AG08395 (cell line): ENCODE measurements at regions not wholly inside any gene's neighbourhood (a gene's known extent, or its start where the extent isn't known, plus 50 kb on each side); places are given as distances from the start of the nearest gene placed in this dataset.

Experiments used
- DNase-seq: peaks from one replicate; pipeline ENCODE4 v3.0.0; 2012; ENCODE audit warnings: mixed read lengths, low spot score

DNA sequence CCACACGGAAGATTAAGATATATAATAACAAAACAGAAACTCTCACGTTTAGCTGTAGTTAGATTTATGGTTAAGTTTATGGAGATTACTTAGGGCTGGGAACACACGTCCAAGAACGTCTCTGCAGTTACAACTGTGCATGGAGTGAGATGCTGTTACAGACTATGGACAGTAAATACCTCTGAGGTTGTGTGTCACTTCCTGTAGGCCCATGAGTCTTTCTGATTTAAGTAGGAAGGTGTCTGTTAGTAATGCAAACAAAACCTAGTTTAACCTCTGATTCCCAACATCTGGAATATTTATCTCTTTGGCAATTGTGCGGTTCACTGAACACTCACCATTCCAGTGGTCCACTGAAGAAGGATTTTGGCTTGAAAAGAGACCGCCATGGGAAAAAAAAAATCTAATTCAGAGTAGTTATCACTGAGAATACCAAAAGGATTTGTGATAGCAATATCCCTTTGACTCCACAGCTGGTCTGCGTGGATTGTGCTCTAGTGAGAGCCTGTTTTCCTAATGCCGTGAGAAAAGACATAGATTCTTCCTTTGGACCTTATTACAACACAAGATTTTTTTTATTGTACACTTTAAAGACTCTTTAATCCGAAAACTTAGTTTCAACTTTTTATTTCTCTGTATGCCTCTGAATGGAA lies 478.2 kb upstream of the CITED2 start:
- peak; percentile 35 for DNase-seq

DNA sequence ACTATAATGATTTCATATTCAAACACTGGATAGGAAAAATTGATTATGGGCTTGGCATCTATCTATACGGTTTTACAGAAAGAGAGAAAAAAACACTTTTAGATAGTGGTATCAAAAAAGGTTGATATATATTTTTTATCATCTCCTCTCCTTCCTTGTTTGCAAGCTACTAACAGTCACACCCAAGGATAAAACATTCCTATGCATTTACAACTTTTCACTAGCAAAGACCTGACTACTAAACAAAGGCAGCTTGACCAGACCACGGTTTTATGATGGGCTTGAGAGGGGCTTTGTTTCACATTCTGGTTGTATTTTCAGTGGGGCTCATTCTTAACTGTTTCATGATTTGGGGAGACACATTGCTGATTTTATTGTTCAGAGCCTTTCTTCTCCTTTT lies 477.6 kb upstream of the CITED2 start:
- no peak for DNase-seq

DNA sequence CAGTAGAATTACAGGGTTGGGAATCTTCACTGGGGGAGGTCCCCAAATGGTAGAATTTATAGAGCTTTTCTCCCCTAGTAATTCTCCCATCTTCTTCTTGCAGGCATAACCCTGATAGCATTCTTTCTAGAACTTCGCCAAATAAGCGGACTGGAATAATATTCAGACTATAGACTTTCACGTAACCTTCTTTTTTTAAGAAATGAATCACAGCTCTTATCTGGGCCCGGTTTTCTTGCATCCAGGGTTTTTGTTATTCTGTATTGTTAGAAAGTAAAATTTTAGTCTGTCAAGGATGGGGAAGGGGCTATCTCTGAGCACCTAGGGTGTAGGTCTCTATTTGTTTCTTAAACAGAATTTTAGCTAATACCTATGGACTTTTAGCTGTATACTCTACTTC lies 476.8 kb upstream of the CITED2 start:
- no peak for DNase-seq

DNA sequence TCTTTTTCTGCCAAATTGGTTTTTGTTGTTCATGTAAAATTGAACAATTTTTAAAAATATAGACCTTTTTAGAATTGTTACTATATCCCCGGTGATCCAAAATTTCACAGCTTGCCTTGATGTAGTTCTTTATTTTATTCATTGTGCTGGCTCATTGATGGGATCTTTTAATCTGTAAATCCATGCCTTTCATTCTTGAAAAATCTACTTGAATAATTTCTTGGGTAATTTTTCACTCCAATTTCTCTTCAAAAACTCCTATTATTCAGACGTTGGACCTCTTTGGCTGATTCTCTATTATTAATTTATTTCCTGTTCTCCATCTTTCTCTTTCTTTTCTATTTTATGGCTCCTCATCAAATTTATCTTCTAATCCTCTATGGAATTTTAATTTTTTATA lies 476.1 kb upstream of the CITED2 start:
- no peak for DNase-seq

DNA sequence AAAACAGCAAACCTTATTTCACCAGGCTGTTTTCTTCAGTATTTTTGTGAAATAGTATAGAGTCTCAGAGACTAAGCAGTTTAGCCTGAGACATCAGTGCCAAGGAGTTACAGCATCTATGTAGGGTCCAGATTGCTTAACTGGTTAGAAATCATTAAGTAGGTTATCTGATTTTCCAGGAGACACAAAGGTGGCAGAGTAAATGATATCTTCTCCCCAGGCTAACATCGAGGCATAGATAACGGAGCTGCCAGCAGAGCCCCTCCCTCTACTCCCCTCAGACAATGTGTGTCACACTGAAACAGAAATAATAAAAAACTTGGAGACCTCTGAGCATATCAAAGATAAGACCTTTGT lies 473.0 kb upstream of the CITED2 start:
- no peak for DNase-seq

DNA sequence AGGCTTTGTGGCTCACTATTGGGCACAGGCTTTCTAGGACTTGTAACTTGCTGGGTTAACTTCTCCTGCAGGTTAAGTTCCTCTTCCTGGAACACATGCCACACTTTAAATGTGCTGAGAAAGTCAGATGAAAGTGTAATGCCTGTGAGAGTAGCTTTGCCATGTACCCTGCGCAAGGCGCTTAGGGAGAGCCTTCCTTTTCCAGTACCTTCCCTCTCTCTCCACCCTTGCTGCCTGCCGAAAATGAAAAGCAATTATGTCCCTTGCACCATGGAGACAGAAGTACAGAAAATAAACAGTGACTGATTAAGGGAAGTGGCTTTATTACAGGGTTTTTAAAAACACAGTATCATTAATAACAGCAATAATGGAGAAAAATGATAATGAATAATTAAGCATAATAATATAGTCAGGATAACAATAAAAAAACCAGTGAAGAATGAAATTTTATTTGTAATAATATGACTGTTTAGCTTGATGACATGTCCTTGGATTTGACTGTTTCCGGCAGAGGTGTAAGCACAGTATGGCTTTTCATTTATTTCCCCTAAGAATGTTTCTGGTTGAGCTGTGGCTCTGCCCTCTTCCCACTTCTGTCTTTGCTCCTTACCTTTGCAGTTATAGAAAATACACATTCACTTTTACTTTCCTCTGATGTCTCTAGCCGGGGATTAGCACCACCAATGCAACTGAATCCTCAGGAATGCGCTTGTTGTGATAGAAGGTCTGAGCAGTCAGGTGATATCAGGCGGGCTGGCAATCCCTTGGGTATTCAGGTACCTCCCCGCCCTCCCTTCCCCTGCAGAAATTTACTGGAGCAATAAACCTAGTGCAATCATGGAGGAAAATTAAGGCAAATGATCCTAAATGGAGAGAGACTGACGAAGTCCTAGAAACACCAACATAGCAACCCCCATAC lies 472.3 kb upstream of the CITED2 start:
- DNase-seq: no peak

DNA sequence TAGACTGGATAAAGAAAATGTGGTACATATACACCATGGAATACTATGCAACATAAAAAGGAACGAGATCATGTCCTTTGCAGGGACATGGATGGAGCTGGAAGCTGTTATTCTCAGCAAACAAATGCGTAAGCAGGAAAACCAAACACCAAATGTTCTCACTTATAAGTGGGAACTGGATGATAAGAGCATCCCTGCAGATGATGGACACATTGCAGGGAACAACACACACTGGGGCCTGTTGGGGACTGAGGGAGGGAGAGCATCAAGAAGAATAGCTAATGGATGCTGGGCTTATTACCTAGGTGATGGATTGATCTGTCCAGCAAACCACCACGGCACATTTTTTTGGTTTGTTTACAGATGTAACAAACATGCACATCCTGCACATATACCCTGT lies 470.5 kb upstream of the CITED2 start:
- no peak for DNase-seq

DNA sequence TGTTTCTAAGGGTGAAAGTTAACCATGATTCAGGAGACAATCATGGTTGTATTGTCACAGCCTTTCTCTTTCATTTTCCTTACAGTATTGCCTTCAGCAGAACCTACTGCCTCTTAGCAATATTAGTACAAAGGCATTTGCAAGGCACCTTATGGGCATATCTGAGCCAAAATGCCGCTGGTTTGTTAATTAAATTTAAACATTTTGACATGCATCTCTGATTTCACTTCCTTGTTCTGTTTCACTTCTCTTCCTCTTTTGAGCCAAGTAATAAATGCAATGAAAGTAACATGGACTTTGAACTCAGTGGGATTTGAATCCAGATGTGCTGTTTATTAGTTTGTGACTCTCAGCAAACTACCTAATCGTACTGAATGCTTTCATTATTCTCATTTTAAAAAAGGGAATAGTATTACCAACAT lies 467.4 kb upstream of the CITED2 start:
- DNase-seq: no peak

DNA sequence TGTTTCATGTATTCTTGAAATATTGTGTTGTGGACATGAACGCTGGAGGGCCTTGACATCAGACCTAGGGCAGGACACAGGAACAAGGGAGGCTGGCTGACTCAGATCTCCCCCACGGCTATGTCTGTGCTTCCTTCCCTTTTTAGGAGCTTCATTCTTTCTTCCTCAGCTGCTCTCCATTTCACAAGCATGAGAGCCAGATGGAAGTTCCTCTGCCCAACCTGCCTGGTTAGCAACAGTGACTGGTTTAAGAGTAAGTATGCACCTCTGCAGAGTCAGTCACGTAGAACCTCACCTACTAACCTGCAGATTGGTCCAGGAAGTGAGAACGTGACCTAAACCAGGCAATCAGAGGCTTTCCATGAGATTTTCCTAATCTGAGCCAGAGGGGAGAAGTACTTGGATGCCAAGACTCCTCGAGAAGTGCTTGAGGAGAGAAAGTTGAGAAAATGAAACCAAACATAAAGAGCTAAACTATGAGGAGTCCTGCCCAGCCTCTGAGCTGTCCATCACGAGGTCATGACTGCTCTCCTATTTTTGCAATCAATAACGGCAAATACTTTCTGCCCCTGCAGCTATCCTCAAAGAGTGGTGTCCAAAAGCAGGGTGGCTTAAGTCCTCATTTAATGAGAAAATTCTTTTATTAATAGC lies 465.2 kb upstream of the CITED2 start:
- DNase-seq: peak; percentile 58

DNA sequence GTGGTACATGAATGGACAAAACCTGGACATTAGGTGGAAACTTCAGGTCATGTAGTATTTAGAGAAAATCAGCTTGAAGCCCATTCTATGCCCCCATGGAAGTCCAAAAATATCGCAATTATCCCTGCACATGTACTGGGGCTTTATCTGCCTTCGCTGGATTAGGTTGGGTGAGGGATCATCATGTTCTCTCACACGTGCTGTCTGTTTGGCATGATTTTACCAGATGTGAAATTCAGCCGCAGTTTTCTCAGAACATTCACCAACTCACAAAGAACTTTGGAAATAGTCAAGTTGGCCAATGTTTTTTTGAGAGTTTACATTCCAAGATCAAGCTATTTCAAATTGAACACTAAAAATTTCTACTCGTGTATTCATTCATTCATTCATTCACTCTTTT lies 459.8 kb upstream of the CITED2 start:
- DNase-seq: peak; percentile 10

DNA sequence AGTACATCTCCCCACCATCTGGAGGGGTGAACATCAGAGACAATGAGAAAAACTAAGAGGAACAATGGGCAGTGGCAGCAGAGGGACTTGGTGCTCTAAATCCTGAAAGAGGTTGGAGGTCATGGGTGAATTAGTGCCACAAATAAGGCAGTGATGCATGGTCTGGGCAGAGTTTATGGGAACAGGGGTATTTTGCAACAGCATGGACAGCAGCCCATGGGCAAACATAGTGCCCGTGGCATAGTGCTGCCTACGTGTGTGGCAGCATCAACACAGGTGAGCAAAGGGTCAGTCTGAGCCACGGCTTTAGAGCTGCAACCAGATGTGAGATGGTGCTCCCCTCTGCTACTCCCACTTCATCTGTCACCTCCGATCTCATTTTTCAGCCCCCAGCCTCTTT lies 459.1 kb upstream of the CITED2 start:
- DNase-seq: no peak

DNA sequence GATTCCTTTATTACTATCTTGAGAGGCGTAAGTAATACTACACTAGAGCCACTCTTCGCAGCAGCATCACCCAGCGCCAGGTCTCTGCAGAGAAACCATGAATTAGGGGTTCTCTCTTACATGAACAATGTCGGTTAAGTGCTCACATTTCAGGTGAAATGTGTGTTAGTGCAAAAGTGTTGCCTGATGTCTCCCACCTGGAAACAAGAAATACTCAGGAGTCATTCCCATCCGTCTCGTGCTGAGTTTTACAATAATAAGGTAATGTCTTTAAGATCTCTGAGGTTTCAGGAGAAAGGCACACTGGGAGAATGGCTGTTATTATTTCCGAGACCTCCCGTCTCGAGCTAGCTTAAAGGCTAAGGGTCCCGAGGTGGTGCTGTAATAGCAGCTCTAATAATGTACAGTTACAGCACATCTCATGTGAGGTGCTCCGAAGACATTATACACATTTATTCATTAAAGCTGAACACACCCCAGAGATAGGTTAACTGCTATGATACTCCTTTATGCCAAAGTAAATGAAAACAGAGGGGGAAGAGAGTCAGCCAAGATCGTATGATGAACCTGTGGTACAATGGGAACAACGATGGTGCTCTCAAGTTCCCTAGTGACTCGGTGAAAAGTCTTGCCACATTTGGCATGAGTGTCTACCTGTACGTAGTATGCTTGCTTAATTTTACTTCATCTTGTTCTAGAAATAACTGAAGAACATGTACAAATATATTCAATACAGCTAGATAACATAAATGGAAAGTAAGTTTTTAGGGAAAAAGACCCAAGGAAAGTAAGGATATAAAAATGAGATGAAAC lies 458.3 kb upstream of the CITED2 start:
- no peak for DNase-seq

DNA sequence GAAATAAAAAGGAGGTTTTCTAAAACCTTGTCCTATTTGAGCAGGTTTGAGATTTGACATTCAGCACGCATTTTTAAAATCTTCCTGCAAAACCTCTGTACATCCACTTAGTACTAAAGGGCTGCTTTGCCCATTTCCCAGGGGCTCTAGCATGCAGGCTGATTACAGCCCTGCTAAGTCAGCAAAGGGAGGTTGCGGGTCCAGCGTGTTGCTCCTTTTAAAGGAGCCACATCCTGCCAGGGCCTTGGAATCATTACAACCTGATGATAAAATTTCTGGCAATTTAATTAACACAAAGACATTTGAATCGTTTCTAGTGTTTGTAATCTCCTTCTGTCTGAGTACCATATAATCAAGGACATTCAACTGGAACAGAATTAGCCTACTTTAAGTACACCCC lies 455.1 kb upstream of the CITED2 start:
- no peak for DNase-seq

DNA sequence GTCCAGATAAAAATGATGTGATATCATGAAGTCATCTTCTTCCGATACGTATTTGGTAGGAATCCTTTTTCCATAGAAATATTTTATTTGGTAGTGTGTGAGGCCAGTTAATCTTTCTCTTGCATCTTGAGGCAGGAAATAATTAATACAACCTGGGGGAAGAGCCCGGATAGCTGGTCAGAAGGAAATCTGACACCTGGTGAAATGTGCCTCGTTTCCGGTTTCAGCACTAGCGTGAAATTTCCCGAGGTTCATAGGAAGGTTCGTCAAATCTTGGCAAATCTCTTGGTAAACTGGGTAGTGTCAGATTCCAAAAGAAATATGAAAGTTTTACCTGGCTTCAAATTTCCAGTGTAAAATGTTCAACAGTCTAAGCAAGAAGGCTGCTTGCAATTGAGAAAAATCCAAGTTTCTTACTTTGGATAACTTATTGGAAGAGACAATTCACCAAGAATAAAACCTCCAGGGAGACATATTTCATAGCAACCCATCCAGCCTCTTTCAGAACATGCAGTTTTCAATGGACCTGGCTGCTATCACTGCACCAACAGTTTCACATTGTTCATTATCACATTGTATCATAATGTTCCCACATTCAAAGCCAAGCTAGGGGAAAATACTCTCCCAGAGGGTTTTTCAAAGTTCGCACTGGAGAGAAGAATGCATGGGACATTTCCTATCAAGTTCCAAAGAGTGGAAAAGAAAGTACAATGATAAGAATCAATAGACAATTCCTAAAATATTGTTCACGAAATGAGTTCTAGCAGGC lies 454.5 kb upstream of the CITED2 start:
- DNase-seq: no peak

DNA sequence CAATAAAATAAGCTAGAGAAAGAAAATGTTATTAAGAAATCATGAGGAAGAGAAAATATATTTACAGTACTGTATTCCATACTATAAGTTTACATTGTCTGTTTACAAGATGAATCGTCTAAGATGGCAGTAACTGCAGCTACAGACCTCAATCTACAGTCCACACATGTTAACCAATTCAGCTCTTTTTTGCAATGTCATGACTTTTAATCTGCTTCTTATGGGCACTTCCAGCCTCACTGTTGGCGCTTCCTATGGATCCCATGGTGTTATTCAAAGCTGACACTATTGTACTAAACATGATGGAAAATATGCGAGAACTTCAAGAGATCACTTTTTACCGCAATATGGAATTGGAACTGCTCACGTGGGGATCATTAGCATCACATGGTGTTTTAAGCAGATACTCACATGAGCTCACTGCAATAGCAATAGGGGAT lies 451.5 kb upstream of the CITED2 start:
- DNase-seq: no peak

DNA sequence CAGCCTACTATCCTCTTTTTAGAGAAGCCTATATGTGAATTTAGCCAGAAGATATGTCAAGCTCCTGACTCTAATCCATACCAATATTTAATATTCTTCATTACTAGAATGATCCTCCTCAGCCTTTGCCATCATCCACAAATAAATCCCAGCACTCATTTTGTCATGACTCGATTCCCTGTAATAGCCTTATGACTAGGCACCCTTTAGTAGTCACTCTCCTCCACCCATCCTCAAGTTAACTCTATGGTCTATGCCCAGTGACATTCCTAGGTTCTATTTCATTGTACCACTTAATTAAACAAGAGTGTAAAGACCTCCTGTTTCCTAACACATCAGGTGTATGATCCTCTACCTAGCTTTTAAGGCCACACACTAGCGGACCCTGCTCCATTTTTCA lies 450.4 kb upstream of the CITED2 start:
- DNase-seq: no peak

DNA sequence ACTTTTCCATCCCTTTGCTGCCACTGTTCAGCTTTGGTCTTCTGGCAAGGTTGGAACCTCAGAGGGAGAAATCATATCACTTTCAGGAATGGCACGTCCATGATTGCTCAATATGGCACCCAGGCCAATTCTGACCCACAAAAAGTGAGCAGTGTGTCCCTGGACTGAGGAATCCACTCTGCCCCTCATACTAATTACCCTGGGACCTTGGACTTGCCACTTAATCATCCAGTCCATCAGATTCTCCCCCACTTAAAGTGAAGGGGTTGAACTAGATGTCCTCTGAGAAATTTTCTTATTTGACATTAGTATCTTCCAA lies 449.3 kb upstream of the CITED2 start:
- no peak for DNase-seq

DNA sequence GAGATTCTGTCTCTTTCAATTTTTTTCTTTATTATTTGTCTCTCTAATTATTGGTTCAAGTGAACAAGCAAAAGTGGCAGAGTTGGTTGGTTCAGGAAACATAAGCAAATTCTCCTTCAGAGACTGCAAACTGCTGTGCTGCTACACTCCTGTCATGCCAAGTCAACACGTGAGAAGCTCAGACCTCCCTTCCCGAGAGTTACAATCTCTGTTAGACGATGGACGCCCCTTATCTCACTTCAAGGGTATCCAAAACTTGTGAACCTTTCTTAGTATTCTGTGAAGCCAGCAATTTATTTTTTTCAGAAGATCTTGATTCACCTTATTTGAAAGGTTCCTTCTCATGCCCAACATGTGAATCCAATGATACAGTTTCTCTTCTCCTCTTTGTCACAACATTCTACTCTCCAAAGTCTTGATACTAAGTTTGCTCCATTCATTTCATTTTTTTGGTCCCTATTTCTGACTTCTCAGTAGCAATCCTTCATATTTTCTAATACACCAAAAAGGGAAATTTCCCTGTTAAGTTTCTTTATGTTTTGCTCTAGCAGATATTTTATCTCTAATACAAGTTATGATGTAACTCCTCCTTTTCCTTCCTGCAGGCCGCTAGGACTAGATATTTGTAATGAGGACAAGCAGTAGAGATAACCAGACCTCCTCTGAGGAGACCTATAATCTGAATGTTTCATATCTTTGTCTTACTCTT lies 448.8 kb upstream of the CITED2 start:
- DNase-seq: no peak

DNA sequence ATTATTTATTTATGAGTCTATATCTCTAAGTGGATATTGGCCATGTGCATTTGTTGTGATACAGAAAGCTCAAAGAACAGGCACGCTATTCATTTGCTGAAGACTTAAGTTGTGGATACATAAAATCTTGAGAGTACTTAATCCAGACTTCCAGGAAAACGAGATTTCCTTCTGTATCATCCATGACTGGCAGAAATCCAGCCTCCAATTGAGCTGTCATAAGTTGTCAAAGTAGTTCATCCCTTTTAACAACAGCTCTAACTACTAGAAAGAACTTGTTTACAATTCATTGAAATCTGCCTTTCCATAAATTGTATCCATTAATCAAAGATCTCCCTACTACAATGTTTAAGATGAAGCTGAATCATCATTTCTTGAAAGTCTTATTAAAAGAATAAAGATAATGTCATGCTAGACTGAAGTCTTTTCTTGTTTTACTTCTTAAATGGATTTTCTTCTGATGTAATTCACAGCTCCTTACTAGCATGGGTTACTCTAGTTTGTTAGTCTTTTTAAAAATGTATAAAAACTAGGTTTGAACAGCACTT lies 447.3 kb upstream of the CITED2 start:
- no peak for DNase-seq

DNA sequence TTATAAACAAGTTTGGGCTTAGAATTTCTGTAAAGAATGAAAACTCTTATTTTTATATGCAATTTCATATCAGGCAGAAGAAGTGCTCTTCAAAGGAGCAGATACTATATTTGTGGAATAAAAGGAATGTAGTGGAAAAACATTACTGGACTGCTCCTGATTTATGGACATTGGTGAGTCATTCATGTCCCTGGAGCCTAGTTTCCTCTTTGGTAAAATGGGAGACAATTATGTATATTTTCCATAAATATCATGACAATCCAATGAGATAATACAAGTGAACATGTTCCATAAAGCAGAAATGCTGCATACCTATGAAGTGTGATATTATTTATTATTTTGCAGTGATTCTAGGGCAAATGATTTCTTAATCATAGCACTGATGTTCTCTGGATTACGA lies 445.8 kb upstream of the CITED2 start:
- peak; percentile 70 for DNase-seq

DNA sequence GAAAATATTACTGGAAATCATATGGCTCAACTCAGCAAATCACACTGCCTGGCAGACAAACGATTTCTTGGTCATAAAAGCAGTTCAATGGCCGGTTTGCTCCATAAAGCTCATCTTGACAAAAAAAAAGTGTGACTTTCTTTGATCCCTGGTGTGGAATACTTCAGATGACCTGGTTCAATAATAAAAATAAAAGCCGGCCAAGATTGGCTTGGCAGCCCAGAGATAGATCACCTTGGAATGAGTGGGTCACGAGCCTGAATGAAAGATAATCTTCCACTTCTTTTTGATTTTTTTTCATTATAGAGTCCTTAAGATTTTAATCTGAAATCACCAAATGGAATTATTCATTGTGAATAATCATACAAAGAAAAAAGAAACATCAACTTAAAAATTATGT lies 445.3 kb upstream of the CITED2 start:
- no peak for DNase-seq
